HG03064 (cell line): ENCODE measurements at regions not wholly inside any gene's neighbourhood (a gene's known extent, or its start where the extent isn't known, plus 50 kb on each side); places are given as distances from the start of the nearest gene placed in this dataset.
"Not testable (repeated sequence)": the region's sequence is repeated elsewhere in the genome, so short reads cannot be mapped to it uniquely, and the experiment has no call there.

Experiments
- ATAC-seq: cut with Tn5 transposase; IDR thresholded peaks from one replicate; pipeline ENCODE4 v1.9.1; 2021; ENCODE audit warnings: low read depth; ENCODE audit not compliant: unreplicated experiment

GRCh38 chr20:64327223-64327549 lies 71.6 kb downstream of the PCMTD2 start:
- ATAC-seq, result not testable (repeated sequence)

- peak; percentile 69 for ATAC-seq
These were observed 72.2 kb downstream of the PCMTD2 start for GRCh38 chr20:64327550-64328317.

DNA sequence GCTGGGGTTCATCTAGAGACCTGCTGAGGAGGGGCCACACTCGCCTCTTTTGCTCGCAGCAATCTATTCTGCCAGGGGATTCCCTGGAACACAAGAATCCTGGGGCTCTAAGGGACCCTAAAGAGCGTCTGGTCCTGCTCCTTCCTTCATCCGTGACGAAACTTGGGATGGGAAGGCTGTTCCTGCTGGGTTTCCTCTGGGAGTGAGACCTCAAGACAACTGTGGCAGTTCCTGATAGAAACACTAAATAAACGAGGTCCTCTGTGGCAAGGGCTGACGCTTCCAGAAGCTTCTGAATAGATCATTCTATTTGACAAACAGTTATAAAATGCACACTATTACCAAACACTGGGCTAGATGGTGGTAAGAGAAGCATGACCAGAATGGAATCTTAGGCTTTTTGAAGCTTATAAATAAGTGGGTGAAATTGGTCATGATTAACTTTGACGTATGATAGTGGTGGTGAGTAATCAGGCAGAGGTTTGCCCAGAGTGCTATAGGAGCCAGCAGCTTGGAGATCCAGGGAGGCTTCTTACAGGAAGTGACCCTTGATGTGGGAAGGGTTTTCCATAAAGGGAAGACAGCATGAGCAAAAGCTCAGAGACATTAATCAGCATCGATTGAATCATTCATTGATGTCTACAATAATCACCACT lies 73.2 kb downstream of the PCMTD2 start:
- not testable (repeated sequence) for ATAC-seq

DNA sequence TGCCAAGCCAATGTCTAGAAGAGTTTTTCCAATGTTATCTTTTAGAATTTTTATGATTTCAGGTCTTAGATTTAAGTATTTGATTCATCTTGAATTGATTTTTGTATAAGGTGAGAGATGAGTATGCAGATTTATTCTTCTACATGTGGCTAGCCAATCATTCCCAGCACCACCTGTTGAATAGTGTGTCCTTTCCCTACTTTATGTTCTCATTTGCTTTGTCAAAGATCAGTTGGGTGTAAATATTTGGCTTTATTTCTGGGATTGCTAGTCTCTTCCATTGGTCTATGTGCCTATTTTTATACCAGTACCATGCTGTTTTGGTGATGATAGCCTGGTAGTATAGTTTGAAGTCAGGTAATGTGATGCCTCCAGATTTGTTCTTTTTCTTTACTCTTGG lies 77.1 kb downstream of the PCMTD2 start:
- ATAC-seq, result not testable (repeated sequence)
